Embryonic facial prominence (tissue), 1 donor: ENCODE measurements at regions not wholly inside any gene's neighbourhood (a gene's known extent, or its start where the extent isn't known, plus 50 kb on each side); places are given as distances from the start of the nearest gene placed in this dataset.

ENCODE experiments used
- DNase-seq: peaks from one replicate; pipeline ENCODE4 v3.0.0-alpha.2; 2016; ENCODE audit errors: extremely low spot score

DNA sequence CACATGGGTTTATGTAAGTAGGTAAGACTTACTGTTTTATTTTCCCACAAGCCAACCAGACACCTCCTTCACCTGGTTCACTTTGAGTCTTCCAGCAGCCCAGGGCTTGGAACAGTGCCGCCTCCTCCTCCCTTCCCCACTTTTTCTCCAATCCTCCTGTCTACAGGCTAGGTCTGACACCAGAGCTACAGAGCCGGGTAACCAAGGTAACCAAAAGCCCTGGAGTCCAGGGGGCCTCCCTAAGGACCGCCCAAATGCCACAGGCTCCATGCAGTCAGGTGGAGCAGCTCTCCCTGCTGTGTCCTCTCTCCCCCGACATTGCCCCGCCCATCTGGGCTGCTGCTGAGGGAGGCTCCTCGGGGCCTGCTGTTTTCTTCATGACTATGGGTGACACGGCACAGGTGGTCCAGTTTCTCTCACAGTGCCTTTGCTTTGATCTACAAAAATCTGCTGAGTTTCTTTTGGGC, 138.0 kb upstream of the EFNA5 start:
- DNase-seq: peak; percentile 38

GRCh38 chr5:107807431-107807830, 136.7 kb upstream of the EFNA5 start:
- no peak for DNase-seq

- DNase-seq: no peak
These were observed 136.0 kb upstream of the EFNA5 start for GRCh38 chr5:107806705-107807104.

- DNase-seq: no peak
These were observed 135.5 kb upstream of the EFNA5 start for GRCh38 chr5:107806271-107806670.

DNA sequence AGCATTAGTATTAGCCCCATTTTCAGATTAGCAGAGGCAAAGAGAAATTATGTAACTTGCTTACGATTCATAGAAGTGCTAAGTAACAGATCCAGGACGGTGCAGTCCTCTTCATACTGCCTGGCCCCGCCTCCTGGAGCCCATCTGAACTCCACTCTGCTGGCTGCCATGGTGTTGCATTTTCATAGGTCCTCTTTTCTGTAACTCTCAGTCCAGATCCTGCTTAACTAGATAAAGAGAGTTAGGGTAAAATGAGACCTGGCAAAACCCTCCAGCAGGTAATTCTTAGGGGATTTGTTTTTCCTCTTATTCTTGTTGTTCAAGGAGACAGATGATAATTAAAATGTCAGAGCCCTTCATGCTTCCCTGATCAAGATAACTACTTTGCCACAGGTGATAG, 135.1 kb upstream of the EFNA5 start:
- DNase-seq: no peak

DNA sequence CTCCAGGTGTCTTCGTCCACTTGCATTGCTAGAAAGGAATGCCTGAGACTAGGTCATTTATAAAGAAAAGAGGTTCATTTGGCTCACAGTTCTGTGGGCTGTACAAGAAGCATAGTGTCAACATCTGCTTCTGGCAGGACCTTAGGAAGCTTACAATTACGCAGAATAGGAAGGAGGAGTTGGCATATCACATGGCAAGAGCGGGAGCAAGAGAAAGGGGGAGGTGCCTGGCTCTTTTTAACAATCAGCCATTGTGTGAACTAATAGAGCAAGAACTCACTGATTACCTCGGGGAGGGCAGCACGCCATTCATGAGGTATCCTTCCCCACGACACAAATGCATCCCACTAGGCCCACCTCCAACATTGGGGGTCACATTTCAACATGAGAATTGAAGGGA, 134.4 kb upstream of the EFNA5 start:
- DNase-seq: no peak

- no peak for DNase-seq
These were observed 133.0 kb upstream of the EFNA5 start for GRCh38 chr5:107803728-107804127.

GRCh38 chr5:107801061-107801460, 130.3 kb upstream of the EFNA5 start:
- DNase-seq: no peak

DNA sequence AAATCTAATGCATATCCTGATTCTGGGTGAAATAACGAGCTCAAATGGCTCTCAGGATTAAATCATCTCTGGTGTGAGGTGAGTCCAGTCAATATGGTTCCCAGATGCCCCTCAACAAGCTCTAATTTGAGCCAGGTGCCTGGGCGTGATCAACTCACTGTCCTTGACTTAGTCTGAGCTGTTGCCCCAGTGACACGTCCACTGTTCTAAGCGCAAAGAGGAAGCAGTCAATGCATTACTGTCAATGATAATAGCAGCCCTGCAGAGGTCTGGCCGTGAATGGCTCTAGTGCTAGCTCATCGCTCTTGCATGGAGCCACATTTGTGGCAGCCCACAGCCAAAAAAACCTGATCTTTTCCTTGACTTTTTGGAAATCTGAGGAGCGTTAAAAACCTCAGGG, 128.6 kb upstream of the EFNA5 start:
- no peak for DNase-seq

GRCh38 chr5:107796797-107797196, 126.1 kb upstream of the EFNA5 start:
- no peak for DNase-seq

DNA sequence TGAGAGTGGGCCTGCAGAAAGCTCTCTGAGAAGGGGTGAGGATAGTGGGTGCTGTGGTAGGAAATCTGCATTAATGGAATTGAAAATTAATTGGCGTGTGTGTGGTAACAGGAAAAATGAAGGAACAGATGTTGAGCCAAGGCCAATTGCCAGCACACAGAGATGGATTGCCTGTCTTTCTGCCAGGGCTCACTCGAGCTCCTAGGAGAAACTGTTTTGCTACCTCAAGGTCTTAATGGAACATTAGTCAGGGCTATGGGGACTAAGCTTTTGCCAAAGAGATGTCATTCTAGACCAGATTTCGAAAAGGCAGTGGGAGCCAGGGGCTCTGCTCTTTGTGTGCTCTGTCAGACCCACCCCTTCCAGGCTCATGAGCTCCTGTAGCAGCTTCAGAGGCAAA, 124.0 kb upstream of the EFNA5 start:
- no peak for DNase-seq

DNA sequence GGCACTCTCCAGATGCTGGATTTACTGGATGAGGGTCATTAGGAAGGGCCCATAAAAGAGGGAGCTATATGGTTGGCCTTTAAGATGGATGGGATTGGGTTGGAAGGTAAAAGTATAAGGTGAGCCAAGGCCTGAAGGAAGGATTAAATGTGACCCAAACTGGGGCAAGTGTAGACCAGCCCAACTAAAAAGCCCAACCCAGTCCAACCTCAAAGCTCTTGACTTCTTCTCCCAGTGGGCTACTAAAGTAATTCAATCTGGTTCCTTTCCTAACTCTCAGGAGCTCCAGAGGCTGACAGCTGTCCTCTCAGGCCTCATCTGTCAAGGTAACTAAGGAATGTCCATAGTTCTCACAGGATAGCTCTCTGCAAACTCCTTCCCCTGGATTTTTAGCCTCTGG, 122.2 kb upstream of the EFNA5 start:
- no peak for DNase-seq

GRCh38 chr5:107790671-107791070, 119.9 kb upstream of the EFNA5 start:
- no peak for DNase-seq

- no peak for DNase-seq
These were observed 115.7 kb upstream of the EFNA5 start for GRCh38 chr5:107786424-107786823.

GRCh38 chr5:107783551-107783950, 112.8 kb upstream of the EFNA5 start:
- no peak for DNase-seq

GRCh38 chr5:107782561-107783169, 111.9 kb upstream of the EFNA5 start:
- no peak for DNase-seq

- DNase-seq: no peak
These were observed 110.7 kb upstream of the EFNA5 start for GRCh38 chr5:107781451-107781850.

DNA sequence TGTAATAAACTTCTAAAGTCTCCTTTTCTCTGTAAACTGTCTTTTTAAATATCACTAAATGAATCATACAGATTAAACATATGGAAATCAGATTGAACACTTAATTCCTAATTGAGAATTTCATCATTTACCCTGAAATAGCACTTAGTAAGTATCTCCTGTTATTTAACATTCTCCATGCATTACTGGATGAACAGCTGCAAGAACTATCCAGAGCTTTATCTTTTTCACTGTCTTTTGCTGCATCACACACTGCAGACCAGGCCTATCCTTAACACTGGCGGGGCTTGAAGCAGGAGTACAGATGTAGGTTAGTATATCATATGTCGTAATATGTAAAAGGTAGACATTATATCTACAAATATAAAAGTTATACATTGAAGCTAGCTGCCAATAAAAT, 108.7 kb upstream of the EFNA5 start:
- DNase-seq: no peak

DNA sequence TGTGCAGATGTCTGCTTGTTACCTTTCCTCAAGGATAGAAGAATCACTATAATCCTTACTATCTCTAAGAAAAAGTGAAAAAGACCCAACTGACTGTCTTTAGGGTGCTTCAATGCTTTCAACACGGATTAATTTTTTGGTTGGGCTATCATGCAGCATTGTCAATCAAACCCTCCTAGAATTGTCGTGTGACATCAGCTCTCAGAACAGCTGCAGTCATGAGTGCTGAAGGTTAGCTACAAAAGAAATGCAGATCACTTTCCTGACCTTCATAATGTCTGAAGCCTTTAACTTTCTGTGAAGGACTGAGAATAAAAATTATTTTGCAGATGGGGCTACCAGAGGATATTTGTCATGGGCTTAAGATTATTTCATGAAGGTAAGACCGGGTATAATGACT, 107.9 kb upstream of the EFNA5 start:
- no peak for DNase-seq

DNA sequence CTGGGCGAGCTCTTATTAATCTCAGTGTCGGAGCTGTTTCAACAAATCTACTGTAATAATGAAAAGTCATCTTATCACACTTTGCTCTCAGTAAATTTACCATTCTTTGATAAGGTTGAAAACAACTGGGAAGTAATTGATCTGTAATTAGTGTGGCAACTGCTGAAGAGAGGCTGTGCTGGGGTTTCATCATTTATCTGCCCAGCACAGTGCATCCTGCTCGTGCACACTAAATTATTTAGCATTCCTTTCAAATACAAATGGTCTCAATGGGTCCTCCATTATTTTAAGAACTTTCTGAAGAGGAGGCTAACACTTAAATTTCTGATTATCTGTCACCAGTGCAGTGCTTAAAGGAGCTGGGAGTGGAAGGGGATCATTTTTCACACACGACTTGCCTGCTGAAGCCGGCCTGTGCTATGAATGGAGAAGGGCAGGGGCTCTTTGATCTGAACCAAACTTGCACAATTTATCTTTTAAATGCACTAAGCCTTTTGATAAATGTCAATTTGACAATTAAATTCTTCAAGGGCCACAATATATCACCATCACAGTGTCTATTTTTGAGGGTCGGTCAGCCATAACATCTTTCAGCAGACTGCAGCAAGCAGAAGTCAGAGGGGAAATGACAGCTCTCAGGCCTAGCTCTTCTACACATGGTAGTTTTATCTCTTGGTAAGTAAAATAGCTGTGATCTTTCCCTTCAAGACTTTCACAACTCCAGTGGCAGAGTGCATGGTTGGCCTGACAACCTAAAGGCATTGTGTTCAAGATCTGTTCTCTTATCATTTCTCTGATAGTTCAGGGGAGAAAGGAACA, 106.4 kb upstream of the EFNA5 start:
- DNase-seq: no peak

GRCh38 chr5:107776506-107776905, 105.8 kb upstream of the EFNA5 start:
- DNase-seq: no peak

DNA sequence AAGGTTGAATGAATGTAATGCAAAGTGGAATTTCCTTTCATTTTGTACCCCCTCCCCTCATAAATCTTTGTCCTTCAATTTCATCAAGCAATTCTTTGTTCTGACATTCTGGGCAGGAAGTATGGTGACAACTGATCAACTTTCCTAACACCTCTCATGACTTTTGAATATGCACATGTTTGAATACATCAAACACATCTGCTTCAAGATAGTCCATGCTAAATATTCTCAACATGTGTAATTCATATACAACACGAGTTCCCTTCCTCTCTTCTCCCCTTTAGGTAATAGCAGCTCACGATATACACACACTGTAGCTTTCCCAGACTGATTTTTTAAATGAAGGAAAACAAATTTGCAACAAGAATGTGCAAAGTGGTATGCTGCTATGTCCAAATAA, 103.6 kb upstream of the EFNA5 start:
- no peak for DNase-seq

DNA sequence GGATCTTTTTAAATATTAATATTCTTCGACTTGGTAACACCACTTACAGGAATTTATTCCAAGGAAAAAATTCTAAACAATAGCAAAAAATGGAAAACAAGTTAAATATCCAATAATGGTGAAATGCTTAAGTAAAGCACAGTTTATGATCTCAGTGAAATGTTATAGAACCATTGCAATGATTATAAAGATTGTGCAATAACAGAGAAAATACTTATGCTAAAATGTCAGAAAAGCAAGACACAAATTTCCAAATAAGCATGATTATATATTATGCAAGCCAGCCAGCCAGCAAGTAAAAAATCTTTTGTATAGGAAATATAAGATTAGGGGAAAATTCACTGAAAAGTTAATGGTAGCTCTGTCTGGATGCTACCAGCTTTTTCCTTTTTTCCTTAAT, 102.7 kb upstream of the EFNA5 start:
- no peak for DNase-seq
